HL-60 (cell line): ENCODE measurements at regions not wholly inside any gene's neighbourhood (a gene's known extent, or its start where the extent isn't known, plus 50 kb on each side); places are given as distances from the start of the nearest gene placed in this dataset.

ENCODE experiments used
- DNase-seq, 2 experiments: peaks; one replicate each; pipeline ENCODE4 v3.0.0-alpha.2; 2010 to 2020; ENCODE audit warnings: low read depth in 1 of 2, low spot score in 1 of 2
- H3K27ac ChIP-seq: fragments of 250-450 bp; sonication (Bioruptor Pico); replicated peaks from 2 replicates; pipeline ENCODE4 v1.5.1; 2020; ENCODE audit warnings: mild to moderate bottlenecking, moderate library complexity
- H3K27me3 ChIP-seq: fragments of 250-450 bp; sonication (Bioruptor Pico); 2 replicates; pipeline ENCODE4 v1.5.1; 2021; ENCODE audit warnings: mild to moderate bottlenecking, moderate library complexity; ENCODE audit not compliant: insufficient read depth, poor library complexity, severe bottlenecking
- H3K4me3 ChIP-seq: replicated peaks from 2 replicates; pipeline ENCODE4 v1.5.1; 2011; ENCODE audit warnings: mild to moderate bottlenecking, control low read depth, low read length; ENCODE audit not compliant: insufficient read depth
- CTCF ChIP-seq: IDR thresholded peaks from one replicate; pipeline ENCODE4 v1.5.1; 2011; ENCODE audit warnings: low read length, control low read depth, inconsistent platforms; ENCODE audit not compliant: insufficient read depth
- GABPA ChIP-seq: IDR thresholded peaks from 2 replicates; pipeline ENCODE4 v1.6.1; 2012; ENCODE audit warnings: low read depth
- POLR2AphosphoS5 ChIP-seq: IDR thresholded peaks from 2 replicates; pipeline ENCODE4 v1.6.1; 2012; ENCODE audit warnings: low read depth
- REST ChIP-seq: IDR thresholded peaks from 2 replicates; pipeline ENCODE4 v1.6.1; 2012; ENCODE audit warnings: low read depth; ENCODE audit not compliant: insufficient replicate concordance
- SPI1 ChIP-seq: IDR thresholded peaks from 2 replicates; pipeline ENCODE4 v1.6.1; 2012; ENCODE audit warnings: low read depth, mild to moderate bottlenecking, borderline replicate concordance

GRCh38 chr17:33640629-33641028 lies 347.5 kb upstream of the ASIC2 start:
- DNase-seq = no peak
- H3K27me3 ChIP-seq = no peaks in the 10 kb centered on the region
- TF ChIP-seq GABPA = no peak
- no peak for TF ChIP-seq REST
- TF ChIP-seq POLR2AphosphoS5 = no peak
- TF ChIP-seq SPI1 = no peak
- TF ChIP-seq CTCF = no peak
- peak overlapping the region; percentile 83 for H3K27ac ChIP-seq
- H3K4me3 ChIP-seq = no peak overlapping the region

- no peak overlapping the region for H3K27ac ChIP-seq
- H3K27me3 ChIP-seq = no peaks in the 10 kb centered on the region
- no peak for TF ChIP-seq GABPA
- no peak for TF ChIP-seq REST
- no peak for TF ChIP-seq SPI1
- no peak for TF ChIP-seq CTCF
- no peak for TF ChIP-seq POLR2AphosphoS5
- no peak overlapping the region for H3K4me3 ChIP-seq
- DNase-seq = no peak
These were observed 348.9 kb upstream of the ASIC2 start for GRCh38 chr17:33642002-33642401.

- Histone ChIP-seq H3K27ac (no peak overlapping the region), H3K4me3 (no peak overlapping the region), H3K27me3 (peaks cover 4% of the 10 kb centered on the region)
- TF ChIP-seq CTCF (peak; percentile 37), GABPA (no peak)
- DNase-seq = no peak
These were observed 354.9 kb upstream of the ASIC2 start for GRCh38 chr17:33647956-33648355.

- H3K27ac ChIP-seq = no peak overlapping the region
- no peak overlapping the region for H3K4me3 ChIP-seq
- DNase-seq = no peak
- H3K27me3 ChIP-seq = peaks cover 10% of the 10 kb centered on the region
- TF ChIP-seq REST (no peak), GABPA (no peak), SPI1 (no peak), POLR2AphosphoS5 (no peak), CTCF (no peak)
These were observed 357.2 kb upstream of the ASIC2 start for GRCh38 chr17:33650304-33650703.
